Progenitor cell of endocrine pancreas (in vitro differentiated cells): ENCODE measurements at regions not wholly inside any gene's neighbourhood (a gene's known extent, or its start where the extent isn't known, plus 50 kb on each side); places are given as distances from the start of the nearest gene placed in this dataset.

Source experiments
- DNase-seq: peaks from one replicate; pipeline ENCODE4 v3.0.0; 2021; ENCODE audit warnings: low spot score; ENCODE audit not compliant: unreplicated experiment
- H3K27ac Mint-ChIP-seq: 2 replicates; pipeline ENCODE4 v1.8.0; 2021; ENCODE audit warnings: mild to moderate bottlenecking, moderate library complexity, mixed read lengths
- H3K27me3 Mint-ChIP-seq: 2 replicates; pipeline ENCODE4 v1.8.0; 2021; ENCODE audit warnings: mixed read lengths
- H3K36me3 Mint-ChIP-seq: 2 replicates; pipeline ENCODE4 v1.8.0; 2022; ENCODE audit warnings: mixed read lengths; ENCODE audit not compliant: insufficient read depth
- H3K4me1 Mint-ChIP-seq: 2 replicates; pipeline ENCODE4 v1.8.0; 2021; ENCODE audit warnings: low read depth, mixed read lengths
- H3K4me3 Mint-ChIP-seq: 2 replicates; pipeline ENCODE4 v1.8.0; 2021; ENCODE audit warnings: low read depth, mild to moderate bottlenecking, moderate library complexity, mixed read lengths
- H3K9me3 Mint-ChIP-seq: 2 replicates; pipeline ENCODE4 v1.8.0; 2021; ENCODE audit warnings: low read depth, mixed read lengths
- CTCF ChIP-seq: fragments of 200-600 bp; sonication (generic); IDR thresholded peaks from one replicate; pipeline ENCODE4 v1.5.0; 2021; ENCODE audit warnings: antibody characterized with exemption, mild to moderate bottlenecking; ENCODE audit not compliant: unreplicated experiment

- Mint-ChIP-seq H3K4me1 (peaks cover 4% of the 10 kb centered on the region), H3K36me3 (no peaks in the 10 kb centered on the region), H3K27ac (no peak overlapping the region), H3K27me3 (no peaks in the 10 kb centered on the region), H3K9me3 (no peaks in the 10 kb centered on the region), H3K4me3 (no peak overlapping the region)
- no peak for DNase-seq
- TF ChIP-seq CTCF: no peak
Observed at GRCh38 chr5:106909716-106910115, 761.0 kb downstream of the EFNA5 start.

GRCh38 chr5:106907979-106908378, 762.8 kb downstream of the EFNA5 start:
- H3K9me3 Mint-ChIP-seq: no peaks in the 10 kb centered on the region
- H3K4me3 Mint-ChIP-seq: no peak overlapping the region
- no peaks in the 10 kb centered on the region for H3K27me3 Mint-ChIP-seq
- DNase-seq: no peak
- TF ChIP-seq CTCF: no peak
- peaks cover 4% of the 10 kb centered on the region for H3K4me1 Mint-ChIP-seq
- no peaks in the 10 kb centered on the region for H3K36me3 Mint-ChIP-seq
- no peak overlapping the region for H3K27ac Mint-ChIP-seq

- H3K9me3 Mint-ChIP-seq: no peaks in the 10 kb centered on the region
- no peak overlapping the region for H3K4me3 Mint-ChIP-seq
- no peak for TF ChIP-seq CTCF
- no peak overlapping the region for H3K27ac Mint-ChIP-seq
- no peak for DNase-seq
- H3K4me1 Mint-ChIP-seq: peaks cover 4% of the 10 kb centered on the region
- no peaks in the 10 kb centered on the region for H3K27me3 Mint-ChIP-seq
- H3K36me3 Mint-ChIP-seq: no peaks in the 10 kb centered on the region
Observed at GRCh38 chr5:106906199-106906598, 764.5 kb downstream of the EFNA5 start.

GRCh38 chr5:106894964-106895363, 775.8 kb downstream of the EFNA5 start:
- no peaks in the 10 kb centered on the region for H3K36me3 Mint-ChIP-seq
- H3K4me3 Mint-ChIP-seq: no peak overlapping the region
- H3K4me1 Mint-ChIP-seq: no peaks in the 10 kb centered on the region
- H3K27ac Mint-ChIP-seq: no peak overlapping the region
- DNase-seq: no peak
- no peak for TF ChIP-seq CTCF
- no peaks in the 10 kb centered on the region for H3K9me3 Mint-ChIP-seq
- H3K27me3 Mint-ChIP-seq: no peaks in the 10 kb centered on the region

GRCh38 chr5:106882035-106882434, 788.7 kb downstream of the EFNA5 start:
- Mint-ChIP-seq H3K4me1 (no peaks in the 10 kb centered on the region), H3K27ac (no peak overlapping the region), H3K9me3 (no peaks in the 10 kb centered on the region), H3K4me3 (no peak overlapping the region), H3K27me3 (no peaks in the 10 kb centered on the region), H3K36me3 (no peaks in the 10 kb centered on the region)
- no peak for TF ChIP-seq CTCF
- no peak for DNase-seq
